ENCODE measurements at regions not wholly inside any gene's neighbourhood (a gene's known extent, or its start where the extent isn't known, plus 50 kb on each side); places are given as distances from the start of the nearest gene placed in this dataset.

DNA sequence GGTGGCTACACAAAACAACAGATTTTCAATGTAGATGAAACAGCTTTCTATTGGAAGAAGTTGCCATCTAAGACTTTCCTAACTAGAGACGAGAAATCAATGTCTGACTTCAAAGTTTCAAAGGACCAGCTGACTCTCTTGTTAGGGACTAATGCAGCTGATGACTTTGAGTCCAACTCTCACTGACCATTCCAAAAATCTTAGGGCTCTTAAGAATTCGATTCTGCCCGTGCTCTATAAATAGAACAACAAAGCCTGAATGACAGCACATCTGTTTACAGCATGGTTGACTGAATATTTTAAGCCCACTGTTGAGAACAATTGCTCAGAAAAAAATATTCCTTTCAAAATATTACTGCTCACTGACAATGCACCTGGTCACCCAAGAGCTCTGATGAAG, 202.4 kb upstream of the PRICKLE2 start:
- ATAC-seq (no peak), FAIRE-seq (no peak), DNase-seq (ENCODE audit: low read depth in 1 of 2, low spot score in 1 of 2) (no peak)
- H3K27ac ChIP-seq = no peak overlapping the region
- no peak overlapping the region for H3K4me3 ChIP-seq
- no peaks in the 10 kb centered on the region for H3K4me1 ChIP-seq
- CTCF ChIA-PET = no interaction called here
- POLR2A ChIA-PET = no interaction called here
- no peaks in the 10 kb centered on the region for H3K9me3 ChIP-seq
- TF ChIP-seq PHF8 (IDR thresholded peaks at IDR 0.05; ENCODE audit: borderline replicate concordance, low read depth) = no peak
- no peak for TF ChIP-seq ESRRA (IDR thresholded peaks at IDR 0.05; ENCODE audit: borderline replicate concordance, low read length)
- TF ChIP-seq EP300 (IDR thresholded peaks at IDR 0.05) = no peak
- TF ChIP-seq, protein P1, sequence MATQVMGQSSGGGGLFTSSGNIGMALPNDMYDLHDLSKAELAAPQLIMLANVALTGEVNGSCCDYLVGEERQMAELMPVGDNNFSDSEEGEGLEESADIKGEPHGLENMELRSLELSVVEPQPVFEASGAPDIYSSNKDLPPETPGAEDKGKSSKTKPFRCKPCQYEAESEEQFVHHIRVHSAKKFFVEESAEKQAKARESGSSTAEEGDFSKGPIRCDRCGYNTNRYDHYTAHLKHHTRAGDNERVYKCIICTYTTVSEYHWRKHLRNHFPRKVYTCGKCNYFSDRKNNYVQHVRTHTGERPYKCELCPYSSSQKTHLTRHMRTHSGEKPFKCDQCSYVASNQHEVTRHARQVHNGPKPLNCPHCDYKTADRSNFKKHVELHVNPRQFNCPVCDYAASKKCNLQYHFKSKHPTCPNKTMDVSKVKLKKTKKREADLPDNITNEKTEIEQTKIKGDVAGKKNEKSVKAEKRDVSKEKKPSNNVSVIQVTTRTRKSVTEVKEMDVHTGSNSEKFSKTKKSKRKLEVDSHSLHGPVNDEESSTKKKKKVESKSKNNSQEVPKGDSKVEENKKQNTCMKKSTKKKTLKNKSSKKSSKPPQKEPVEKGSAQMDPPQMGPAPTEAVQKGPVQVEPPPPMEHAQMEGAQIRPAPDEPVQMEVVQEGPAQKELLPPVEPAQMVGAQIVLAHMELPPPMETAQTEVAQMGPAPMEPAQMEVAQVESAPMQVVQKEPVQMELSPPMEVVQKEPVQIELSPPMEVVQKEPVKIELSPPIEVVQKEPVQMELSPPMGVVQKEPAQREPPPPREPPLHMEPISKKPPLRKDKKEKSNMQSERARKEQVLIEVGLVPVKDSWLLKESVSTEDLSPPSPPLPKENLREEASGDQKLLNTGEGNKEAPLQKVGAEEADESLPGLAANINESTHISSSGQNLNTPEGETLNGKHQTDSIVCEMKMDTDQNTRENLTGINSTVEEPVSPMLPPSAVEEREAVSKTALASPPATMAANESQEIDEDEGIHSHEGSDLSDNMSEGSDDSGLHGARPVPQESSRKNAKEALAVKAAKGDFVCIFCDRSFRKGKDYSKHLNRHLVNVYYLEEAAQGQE (IDR thresholded peaks at IDR 0.05) = no peak
- TF ChIP-seq NR3C1 (IDR thresholded peaks at IDR 0.05) = no peak
- 44% methylated on average over 3 of the region's 3 CpGs for WGBS (ENCODE audit: missing lambda C conversion rate)
- no peak overlapping the region for H3K4me2 ChIP-seq

DNA sequence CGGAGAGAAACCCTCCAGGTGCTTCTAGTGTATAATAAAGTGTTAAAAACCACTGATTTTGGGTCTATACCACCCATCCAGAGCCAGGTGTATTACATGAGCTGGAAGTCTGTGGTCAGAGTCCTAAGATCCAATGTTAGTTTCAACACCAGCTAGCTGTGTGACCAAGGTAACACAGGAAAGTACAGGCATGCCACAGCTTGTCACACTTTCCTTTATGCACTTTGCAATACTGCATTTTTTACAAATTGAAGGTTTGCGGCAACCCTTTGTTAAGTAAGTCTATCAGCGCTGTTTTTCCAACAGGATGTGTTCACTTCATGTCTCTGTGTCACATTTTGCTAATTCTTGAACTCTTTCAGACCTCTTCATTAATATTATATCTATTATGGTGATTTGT, 201.3 kb upstream of the PRICKLE2 start:
- Histone ChIP-seq H3K9me3 (no peaks in the 10 kb centered on the region), H3K4me2 (no peak overlapping the region), H3K27ac (no peak overlapping the region), H3K4me1 (no peaks in the 10 kb centered on the region), H3K4me3 (no peak overlapping the region)
- DNase-seq (ENCODE audit: low read depth in 1 of 2, low spot score in 1 of 2) (no peak), FAIRE-seq (no peak), ATAC-seq (no peak)
- POLR2A ChIA-PET = no interaction called here
- CTCF ChIA-PET = no interaction called here
- WGBS (ENCODE audit: missing lambda C conversion rate) = 65% methylated on average over 3 of the region's 3 CpGs
- TF ChIP-seq ZSCAN20 (CRISPR knock-in tag; IDR thresholded peaks at IDR 0.05) (no peak), HOXB13 (CRISPR knock-in tag; IDR thresholded peaks at IDR 0.05; ENCODE audit: low read depth) (no peak), ZFP36 (IDR thresholded peaks at IDR 0.05; ENCODE audit: borderline replicate concordance, partially characterized antibody) (no peak), HOXB5 (CRISPR knock-in tag; IDR thresholded peaks at IDR 0.05) (no peak), MYC (IDR thresholded peaks at IDR 0.05; ENCODE audit: borderline replicate concordance, low read length) (no peak), JUN (IDR thresholded peaks at IDR 0.05) (no peak), RNF2 (IDR thresholded peaks at IDR 0.05; ENCODE audit: borderline replicate concordance, low read depth) (no peak), ZNF302 (CRISPR knock-in tag; IDR thresholded peaks at IDR 0.05) (no peak)

DNA sequence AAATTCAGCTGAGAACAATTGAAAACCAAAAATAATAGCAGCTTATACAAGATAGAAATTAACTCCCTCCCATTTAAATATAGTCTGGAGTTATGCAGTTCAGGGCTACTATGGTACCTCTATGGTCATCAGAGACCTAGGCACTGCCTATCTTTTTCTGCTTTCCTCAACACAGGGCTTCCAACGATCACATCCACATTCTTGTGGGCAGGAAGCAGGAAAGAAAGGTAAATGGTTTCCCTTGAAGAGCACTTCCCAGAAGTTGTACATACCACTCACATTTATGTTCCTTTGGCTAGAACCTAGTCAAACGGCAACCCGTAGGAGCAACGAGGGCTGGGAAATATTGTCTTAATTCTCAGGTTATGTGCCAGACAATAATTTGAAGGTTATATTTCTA, 197.7 kb upstream of the PRICKLE2 start:
- Histone ChIP-seq H3K4me3 (no peak overlapping the region), H3K27ac (no peak overlapping the region), H3K9me3 (no peaks in the 10 kb centered on the region), H3K4me1 (no peaks in the 10 kb centered on the region), H3K4me2 (no peak overlapping the region)
- TF ChIP-seq RNF2 (IDR thresholded peaks at IDR 0.05; ENCODE audit: borderline replicate concordance, low read depth) = no peak
- TF ChIP-seq PHF8 (IDR thresholded peaks at IDR 0.05; ENCODE audit: borderline replicate concordance, low read depth) = no peak
- no peak for TF ChIP-seq NFE2L2 (conservative IDR thresholded peaks at IDR 0.05; ENCODE audit: low read length)
- TF ChIP-seq, protein P2, sequence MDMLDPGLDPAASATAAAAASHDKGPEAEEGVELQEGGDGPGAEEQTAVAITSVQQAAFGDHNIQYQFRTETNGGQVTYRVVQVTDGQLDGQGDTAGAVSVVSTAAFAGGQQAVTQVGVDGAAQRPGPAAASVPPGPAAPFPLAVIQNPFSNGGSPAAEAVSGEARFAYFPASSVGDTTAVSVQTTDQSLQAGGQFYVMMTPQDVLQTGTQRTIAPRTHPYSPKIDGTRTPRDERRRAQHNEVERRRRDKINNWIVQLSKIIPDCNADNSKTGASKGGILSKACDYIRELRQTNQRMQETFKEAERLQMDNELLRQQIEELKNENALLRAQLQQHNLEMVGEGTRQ (IDR thresholded peaks at IDR 0.05) = no peak
- TF ChIP-seq, protein P3, sequence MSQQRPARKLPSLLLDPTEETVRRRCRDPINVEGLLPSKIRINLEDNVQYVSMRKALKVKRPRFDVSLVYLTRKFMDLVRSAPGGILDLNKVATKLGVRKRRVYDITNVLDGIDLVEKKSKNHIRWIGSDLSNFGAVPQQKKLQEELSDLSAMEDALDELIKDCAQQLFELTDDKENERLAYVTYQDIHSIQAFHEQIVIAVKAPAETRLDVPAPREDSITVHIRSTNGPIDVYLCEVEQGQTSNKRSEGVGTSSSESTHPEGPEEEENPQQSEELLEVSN (IDR thresholded peaks at IDR 0.05; ENCODE audit: borderline replicate concordance, low read depth) = no peak
- TF ChIP-seq POLR2AphosphoS2 (conservative IDR thresholded peaks at IDR 0.05; ENCODE audit: low read length) = no peak
- no peak for TF ChIP-seq BHLHE40 (IDR thresholded peaks at IDR 0.05; ENCODE audit: low read depth, low read length)
- no peak for TF ChIP-seq CEBPB (IDR thresholded peaks at IDR 0.05)
- TF ChIP-seq, protein P4, sequence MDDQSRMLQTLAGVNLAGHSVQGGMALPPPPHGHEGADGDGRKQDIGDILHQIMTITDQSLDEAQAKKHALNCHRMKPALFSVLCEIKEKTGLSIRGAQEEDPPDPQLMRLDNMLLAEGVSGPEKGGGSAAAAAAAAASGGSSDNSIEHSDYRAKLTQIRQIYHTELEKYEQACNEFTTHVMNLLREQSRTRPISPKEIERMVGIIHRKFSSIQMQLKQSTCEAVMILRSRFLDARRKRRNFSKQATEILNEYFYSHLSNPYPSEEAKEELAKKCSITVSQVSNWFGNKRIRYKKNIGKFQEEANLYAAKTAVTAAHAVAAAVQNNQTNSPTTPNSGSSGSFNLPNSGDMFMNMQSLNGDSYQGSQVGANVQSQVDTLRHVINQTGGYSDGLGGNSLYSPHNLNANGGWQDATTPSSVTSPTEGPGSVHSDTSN (IDR thresholded peaks at IDR 0.05) = no peak
- ChIA-PET CTCF (no interaction called here), POLR2A (no interaction called here)
- WGBS (ENCODE audit: missing lambda C conversion rate) = 70% methylated on average over 4 of the region's 4 CpGs
- no peak for ATAC-seq
- FAIRE-seq = no peak
- DNase-seq (ENCODE audit: low read depth in 1 of 2, low spot score in 1 of 2) = no peak
